ENCODE measurements at regions not wholly inside any gene's neighbourhood (a gene's known extent, or its start where the extent isn't known, plus 50 kb on each side); places are given as distances from the start of the nearest gene placed in this dataset.

GRCh38 chr13:55106509-55106908, 2034.2 kb upstream of the PRR20A start:
- TF ChIP-seq ZNF384 (IDR thresholded peaks at IDR 0.05), result no peak
- no peak for TF ChIP-seq BHLHE40 (IDR thresholded peaks at IDR 0.05; ENCODE audit: borderline replicate concordance)
- no peak for TF ChIP-seq PKNOX1 (IDR thresholded peaks at IDR 0.05)
- no peak for TF ChIP-seq FOXM1 (IDR thresholded peaks at IDR 0.05; ENCODE audit: borderline replicate concordance)
- TF ChIP-seq ARNT (IDR thresholded peaks at IDR 0.05), result no peak
- no peak for TF ChIP-seq SP1 (IDR thresholded peaks at IDR 0.05)
- no peak for TF ChIP-seq FOXA1 (IDR thresholded peaks at IDR 0.05)
- no peak for TF ChIP-seq SUZ12 (IDR thresholded peaks at IDR 0.05)
- no peak for TF ChIP-seq ELF4 (IDR thresholded peaks at IDR 0.05)
- TF ChIP-seq NFRKB (IDR thresholded peaks at IDR 0.05), result no peak
- TF ChIP-seq L3MBTL2 (conservative IDR thresholded peaks at IDR 0.05), result no peak
- no peak for TF ChIP-seq FOXK2 (IDR thresholded peaks at IDR 0.05)
- no peak for TF ChIP-seq HDGF (IDR thresholded peaks at IDR 0.05; ENCODE audit: borderline replicate concordance)
- TF ChIP-seq LEF1 (IDR thresholded peaks at IDR 0.05; ENCODE audit: borderline replicate concordance), result no peak
